HepG2 (cell line): ENCODE measurements at regions not wholly inside any gene's neighbourhood (a gene's known extent, or its start where the extent isn't known, plus 50 kb on each side); places are given as distances from the start of the nearest gene placed in this dataset.

Experiments used
- ATAC-seq: fragments of 200-7000 bp; cut with Tn5 transposase; 3 replicates; pipeline ENCODE4 v1.9.1; 2020; ENCODE audit warnings: mild to moderate bottlenecking, moderate library complexity
- BruUV-seq: library from RNA; stranded (reverse); fragments of 400-500 nt; replicated peaks from 2 replicates; lab custom pipeline; 2021; lab: Mats Ljungman, UMichigan
- CTCF ChIA-PET: fragments of 300-600 bp; formaldehyde crosslinking; extraction: SDS; loops from one replicate; lab custom pipeline; 2021; ENCODE audit warnings: low total read pairs, inconsistent platforms, low intra/inter-chr PET ratio; lab: Yijun Ruan, JAX
- POLR2A ChIA-PET: fragments of 350-600 bp; sonication (Branson Sonifier 250); formaldehyde crosslinking; loops from one replicate; lab custom pipeline; 2020; ENCODE audit warnings: antibody characterized with exemption, inconsistent platforms; lab: Yijun Ruan, JAX
- DNase-seq: peaks from one replicate; pipeline ENCODE4 v3.0.0-alpha.2; 2015; ENCODE audit warnings: low spot score
- FAIRE-seq: peaks from 3 replicates; lab custom pipeline; 2011; peaks lifted over from hg19 to GRCh38; lab: Jason Lieb, UNC
- H2AFZ ChIP-seq: one replicate; pipeline ENCODE4 v1.6.1; 2011; ENCODE audit warnings: low read length, inconsistent platforms
- H3K27ac ChIP-seq: fragments of 300-600 bp; 3 replicates; pipeline ENCODE4 v1.8.0; 2011; ENCODE audit warnings: mixed run types, mild to moderate bottlenecking, mixed read lengths, low read length, inconsistent platforms; ENCODE audit not compliant: insufficient read depth; ENCODE audit errors: extremely low read length
- H3K27me3 ChIP-seq, 2 experiments: fragments of 200-600 bp in 1 of 2; 2 replicates in 1 of 2; 3 replicates in 1 of 2; pipeline versions ENCODE4 v1.6.0 to v1.8.0; 2011; ENCODE audit warnings: low read length in 2 of 2, mild to moderate bottlenecking in 2 of 2, moderate library complexity in 2 of 2, inconsistent platforms in 1 of 2; ENCODE audit not compliant: insufficient read depth in 2 of 2, control insufficient read depth in 1 of 2
- H3K36me3 ChIP-seq, 2 experiments: fragments of 200-600 bp in 1 of 2; replicated peaks in 1 of 2; 2 replicates in 1 of 2; 3 replicates in 1 of 2; pipeline versions ENCODE4 v1.5.1 to v1.8.0; 2011; ENCODE audit warnings: low read length in 2 of 2, inconsistent platforms in 1 of 2; ENCODE audit not compliant: insufficient read depth in 2 of 2, control insufficient read depth in 1 of 2
- H3K4me1 ChIP-seq: 2 replicates; pipeline ENCODE4 v1.5.1; 2012; ENCODE audit warnings: low read length, inconsistent platforms; ENCODE audit not compliant: insufficient read depth
- H3K4me2 ChIP-seq: 2 replicates; pipeline ENCODE4 v1.6.0; 2011; ENCODE audit warnings: low read depth, low read length, inconsistent platforms
- H3K4me3 ChIP-seq, 3 experiments: fragments of 200-600 bp in 1 of 3; sonication (generic), shearing (Covaris generic) in 1 of 3; replicated peaks in 1 of 3; 2 replicates each; pipeline ENCODE4 v1.5.1; 2011 to 2016; ENCODE audit warnings: low read length in 3 of 3, inconsistent platforms in 2 of 3, low read depth in 2 of 3, mild to moderate bottlenecking in 2 of 3, control low read depth in 1 of 3, mixed read lengths in 1 of 3; ENCODE audit not compliant: insufficient read depth in 1 of 3
- H3K79me2 ChIP-seq: one replicate; pipeline ENCODE4 v1.6.1; 2011; ENCODE audit warnings: low read length, inconsistent platforms; ENCODE audit not compliant: insufficient read depth
- H3K9ac ChIP-seq: 2 replicates; pipeline ENCODE4 v1.6.0; 2011; ENCODE audit warnings: mild to moderate bottlenecking, low read depth, low read length, inconsistent platforms; ENCODE audit not compliant: insufficient read depth
- H3K9me3 ChIP-seq: 2 replicates; pipeline ENCODE4 v1.5.1; 2012; ENCODE audit warnings: mild to moderate bottlenecking, low read length
- H4K20me1 ChIP-seq: 2 replicates; pipeline ENCODE4 v1.6.0; 2011; ENCODE audit warnings: inconsistent platforms, mild to moderate bottlenecking, low read length, moderate library complexity; ENCODE audit not compliant: insufficient read depth
- BCL3 ChIP-seq: sonication (generic); formaldehyde crosslinking; IDR thresholded peaks from 2 replicates; pipeline ENCODE4 v1.5.1; 2020; ENCODE audit warnings: mild to moderate bottlenecking, missing genetic modification reagents, moderate library complexity
- E2F5 ChIP-seq: sonication (generic); formaldehyde crosslinking; conservative IDR thresholded peaks from 2 replicates; pipeline ENCODE4 v1.4.0; 2020; ENCODE audit warnings: missing genetic modification reagents
- FOXJ3 ChIP-seq: sonication (generic); formaldehyde crosslinking; IDR thresholded peaks from 2 replicates; pipeline ENCODE4 v1.4.0; 2020; ENCODE audit warnings: missing genetic modification reagents, mild to moderate bottlenecking, borderline replicate concordance
- FUBP1 ChIP-seq: sonication (generic); formaldehyde crosslinking; IDR thresholded peaks from 2 replicates; pipeline ENCODE4 v1.5.1; 2020; ENCODE audit warnings: missing genetic modification reagents, mild to moderate bottlenecking, borderline replicate concordance
- GABPA ChIP-seq, 2 experiments: IDR thresholded peaks; 2 replicates each; pipeline ENCODE4 v1.6.1; 2011 to 2016; ENCODE audit warnings: low read depth in 2 of 2, low read length in 1 of 2, missing biosample characterization in 1 of 2, missing genetic modification characterization in 1 of 2
- GABPB1 ChIP-seq: IDR thresholded peaks from 2 replicates; pipeline ENCODE4 v1.6.1; 2016; ENCODE audit warnings: mild to moderate bottlenecking, missing genetic modification reagents, moderate library complexity, missing compliant biosample characterization
- KLF15 ChIP-seq: sonication (generic); formaldehyde crosslinking; IDR thresholded peaks from 2 replicates; pipeline ENCODE4 v1.8.1; 2023; ENCODE audit warnings: borderline replicate concordance, mild to moderate bottlenecking, inconsistent platforms, missing genetic modification reagents, mixed read lengths
- NCOA2 ChIP-seq: sonication (generic); formaldehyde crosslinking; IDR thresholded peaks from 2 replicates; pipeline ENCODE4 v1.8.0; 2022; ENCODE audit warnings: inconsistent platforms
- TBX3 ChIP-seq: fragments of 450-650 bp; IDR thresholded peaks from 2 replicates; pipeline ENCODE4 v1.6.1; 2017; ENCODE audit warnings: antibody characterized with exemption, mild to moderate bottlenecking, inconsistent platforms, borderline replicate concordance
- ZNF136 ChIP-seq: sonication (generic); formaldehyde crosslinking; IDR thresholded peaks from 2 replicates; pipeline ENCODE4 v1.8.1; 2022; ENCODE audit warnings: low read depth, mild to moderate bottlenecking, moderate library complexity, missing genetic modification reagents
- ZNF547 ChIP-seq: sonication (generic); formaldehyde crosslinking; IDR thresholded peaks from 2 replicates; pipeline ENCODE4 v1.5.1; 2020; ENCODE audit warnings: mild to moderate bottlenecking, missing genetic modification reagents
- ZNF605 ChIP-seq: sonication (generic); formaldehyde crosslinking; IDR thresholded peaks from 2 replicates; pipeline ENCODE4 v1.8.0; 2022; ENCODE audit warnings: mild to moderate bottlenecking, missing genetic modification reagents
- ZNF883 ChIP-seq: sonication (generic); formaldehyde crosslinking; IDR thresholded peaks from 2 replicates; pipeline ENCODE4 v1.5.1; 2020; ENCODE audit warnings: mild to moderate bottlenecking, missing genetic modification reagents; ENCODE audit errors: not compliant biosample characterization
- WGBS: methylation state at CpG from one replicate; pipeline ENCODE4 v1.1.6; 2017; ENCODE audit warnings: low lambda C conversion rate; 5-methylcytosine and 5-hydroxymethylcytosine counted together
- in situ Hi-C: cut with HindIII; loops from 2 replicates; pipeline ENCODE4 v1.10.0; 2017; ENCODE audit warnings: low pct_unique_long_range_greater_than_20kb; ENCODE audit not compliant: extremely low pct_ligation_motif_present
- intact Hi-C: fragments of 100-400 bp; cut with micrococcal nuclease; formaldehyde crosslinking; loops from one replicate; pipeline ENCODE4 v1.10.0; 2022; ENCODE audit not compliant: unreplicated experiment

- ChIA-PET POLR2A (interaction anchor here (1.4 kb wide), 1 partner anchor 55 kb away, joined by 3 read pairs; no protein-coding TSS in a partner anchor), CTCF (no interaction called here)
- no peak for FAIRE-seq
- Histone ChIP-seq H3K9me3 (no peaks in the 10 kb centered on the region), H4K20me1 (no peaks in the 10 kb centered on the region)
- TF ChIP-seq ZNF136 (CRISPR knock-in tag), result 0 out of 2 replicates have a peak, but pooled peaks have one; percentile 34
- no peak for TF ChIP-seq GABPB1 (CRISPR knock-in tag)
- TF ChIP-seq FOXJ3 (CRISPR knock-in tag), result no peak
- no peak for TF ChIP-seq NCOA2 (CRISPR knock-in tag)
- TF ChIP-seq ZNF883 (CRISPR knock-in tag), result peak; percentile 49
- 0 out of 2 replicates have a peak, but pooled peaks have one; percentile 36 for TF ChIP-seq ZNF547 (CRISPR knock-in tag)
- TF ChIP-seq, all 625 proteins: peak for 3
- WGBS, result 87% methylated on average over 4 of the region's 4 CpGs
- Histone ChIP-seq H3K9ac (no peak overlapping the region), H3K4me1 (peaks cover 76% of the 10 kb centered on the region), H3K27ac (no peak overlapping the region), H3K27me3 (no peaks in the 10 kb centered on the region), H3K4me2 (no peak overlapping the region), H3K4me3 (no peak overlapping the region), H3K79me2 (no peaks in the 10 kb centered on the region), H3K36me3 (no peaks in the 10 kb centered on the region), H2AFZ (peak overlapping the region; percentile 57)
- intact Hi-C loops, result no loop called here
- in situ Hi-C loops, result no loop called here
- ATAC-seq (no peak), DNase-seq (no peak)
- no TSS peak for BruUV-seq
Observed at GRCh38 chr6:137738931-137739504, 128.0 kb upstream of the TNFAIP3 start.

- H3K27ac ChIP-seq, result no peak overlapping the region
- WGBS, result 98% methylated on average over 5 of the region's 5 CpGs
- no peaks in the 10 kb centered on the region for H3K9me3 ChIP-seq
- no peak overlapping the region for H3K4me2 ChIP-seq
- H3K4me3 ChIP-seq, result no peak overlapping the region
- DNase-seq (no peak), ATAC-seq (no peak), FAIRE-seq (no peak)
- intact Hi-C loops, result no loop called here
- in situ Hi-C loops, result no loop called here
- H2AFZ ChIP-seq, result peak overlapping the region; percentile 57
- ChIA-PET POLR2A (interaction anchor here (1.4 kb wide), 1 partner anchor 55 kb away, joined by 3 read pairs; no protein-coding TSS in a partner anchor), CTCF (no interaction called here)
- no peaks in the 10 kb centered on the region for H4K20me1 ChIP-seq
- H3K36me3 ChIP-seq, result no peaks in the 10 kb centered on the region
- H3K9ac ChIP-seq, result no peak overlapping the region
- BruUV-seq, result no TSS peak
- H3K79me2 ChIP-seq, result no peaks in the 10 kb centered on the region
- no peaks in the 10 kb centered on the region for H3K27me3 ChIP-seq
- peaks cover 71% of the 10 kb centered on the region for H3K4me1 ChIP-seq
- 0 out of 2 replicates have a peak, but pooled peaks have one; percentile 42 for TF ChIP-seq FUBP1 (CRISPR knock-in tag)
- TF ChIP-seq ZNF605, result 0 out of 2 replicates have a peak, but pooled peaks have one; percentile 39
- no peak for TF ChIP-seq TBX3
- no peak for TF ChIP-seq KLF15 (CRISPR knock-in tag)
- no peak for TF ChIP-seq GABPA (IDR thresholded peaks at IDR 0.05; ENCODE audit: low read depth, low read length)
- no peak for TF ChIP-seq GABPA (CRISPR knock-in tag; IDR thresholded peaks at IDR 0.05; ENCODE audit: low read depth)
- TF ChIP-seq BCL3 (CRISPR knock-in tag), result 0 out of 2 replicates have a peak, but pooled peaks have one; percentile 38
- no peak for TF ChIP-seq E2F5 (CRISPR knock-in tag)
Observed at GRCh38 chr6:137739544-137739943, 127.5 kb upstream of the TNFAIP3 start.
